Umbilical cord (tissue), 1 donor: ENCODE measurements at regions not wholly inside any gene's neighbourhood (a gene's known extent, or its start where the extent isn't known, plus 50 kb on each side); places are given as distances from the start of the nearest gene placed in this dataset.
A peak's percentile ranks its signal among the peaks of the same experiment; 100 is the strongest.
"Not testable (repeated sequence)": the region's sequence is repeated elsewhere in the genome, so short reads cannot be mapped to it uniquely, and the experiment has no call there.

Experiments used
- DNase-seq: peaks from one replicate; pipeline ENCODE4 v3.0.0-alpha.2; 2015; ENCODE audit warnings: low spot score

DNA sequence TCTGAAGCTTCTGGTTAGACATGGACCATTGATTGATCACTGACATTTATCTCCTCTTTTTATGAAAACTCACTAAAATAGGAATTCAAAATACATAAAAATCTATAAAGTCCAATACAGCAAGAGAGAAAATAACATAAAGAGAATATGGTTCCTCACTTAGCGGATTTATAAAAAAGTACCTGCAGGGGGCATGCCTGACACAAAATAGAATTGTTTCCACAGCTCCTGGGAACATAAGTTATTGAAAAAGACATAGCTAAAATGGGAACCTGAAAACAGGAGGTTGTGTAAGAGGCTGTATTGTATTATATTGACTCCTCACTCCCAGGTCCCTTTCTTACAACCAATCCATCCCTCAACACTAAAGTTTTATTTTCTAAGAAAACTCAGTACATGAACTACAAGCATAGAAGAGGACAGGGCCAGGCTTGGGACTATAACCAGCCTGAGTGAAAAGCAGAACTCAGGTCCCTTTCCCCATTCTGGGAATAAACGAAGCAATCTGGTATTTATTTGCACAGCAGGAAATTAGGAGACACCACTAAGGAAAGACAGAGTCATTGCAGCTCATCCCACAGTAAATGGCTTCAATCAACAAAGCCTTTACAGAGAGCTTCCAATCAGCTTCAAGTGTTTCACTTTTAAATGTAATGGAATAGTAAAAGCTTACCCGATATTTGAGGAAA lies 121.1 kb upstream of the NDST4 start:
- no peak for DNase-seq

- DNase-seq: no peak
Measured at GRCh38 chr4:115233600-115233999, 120.2 kb upstream of the NDST4 start.

- no peak for DNase-seq
Measured at GRCh38 chr4:115229873-115230272, 116.5 kb upstream of the NDST4 start.

GRCh38 chr4:115228851-115229250 lies 115.4 kb upstream of the NDST4 start:
- DNase-seq: no peak

DNA sequence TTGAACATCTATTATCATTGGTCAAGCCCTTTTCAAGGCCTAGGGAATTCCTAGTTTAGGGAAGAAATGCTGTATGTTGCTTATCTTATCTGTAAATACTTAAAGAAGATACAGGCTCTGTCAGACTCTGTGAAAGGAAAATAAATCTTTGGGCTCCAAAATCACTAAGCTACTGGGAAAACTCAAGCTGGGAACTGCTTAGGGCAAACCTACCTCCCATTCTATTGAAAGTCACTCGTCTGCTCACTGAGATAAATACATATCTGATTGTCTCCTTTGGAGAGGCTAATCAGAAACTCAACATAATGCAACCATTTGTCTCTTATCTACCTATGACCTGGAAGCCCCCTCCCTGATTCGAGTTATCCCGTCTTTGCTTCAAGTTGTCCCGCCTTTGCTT lies 108.6 kb upstream of the NDST4 start:
- DNase-seq: peak; percentile 0

DNA sequence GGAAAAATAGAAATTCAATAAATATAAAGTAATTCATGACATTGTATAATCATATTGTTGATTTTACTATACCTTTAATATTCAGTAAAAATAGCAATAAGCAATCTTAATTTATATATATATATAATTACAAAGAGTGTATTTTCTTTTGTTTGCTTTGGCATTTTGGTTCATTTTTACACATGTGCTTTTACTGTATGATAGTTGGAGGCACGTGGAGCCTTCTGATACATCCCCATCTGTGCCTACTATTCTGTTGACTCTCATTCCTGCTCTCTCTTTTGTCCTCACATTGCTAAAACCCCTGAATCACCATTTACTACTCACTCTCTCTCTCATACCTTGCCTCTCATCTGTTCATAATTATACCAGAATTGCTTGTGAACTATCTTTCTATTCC lies 106.4 kb upstream of the NDST4 start:
- no peak for DNase-seq

GRCh38 chr4:115219315-115219860 lies 106.0 kb upstream of the NDST4 start:
- DNase-seq: no peak

GRCh38 chr4:115215935-115216334 lies 102.5 kb upstream of the NDST4 start:
- no peak for DNase-seq

GRCh38 chr4:115213716-115214115 lies 100.3 kb upstream of the NDST4 start:
- DNase-seq: no peak

DNA sequence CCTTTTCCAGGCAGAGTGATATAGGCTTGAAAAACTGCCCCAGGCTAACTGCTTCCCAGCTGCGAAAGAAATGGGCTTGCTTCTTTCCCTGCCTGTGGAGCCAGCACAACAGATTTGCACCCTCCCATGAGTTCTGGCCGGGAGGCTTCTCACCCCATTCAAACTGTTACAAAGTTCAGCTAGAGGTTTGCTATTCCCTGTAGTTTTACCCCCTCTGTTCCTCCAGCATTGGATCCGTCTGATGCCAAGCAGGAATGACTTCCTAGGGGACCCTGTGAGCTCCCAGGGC lies 87.6 kb upstream of the NDST4 start:
- DNase-seq: no peak

DNA sequence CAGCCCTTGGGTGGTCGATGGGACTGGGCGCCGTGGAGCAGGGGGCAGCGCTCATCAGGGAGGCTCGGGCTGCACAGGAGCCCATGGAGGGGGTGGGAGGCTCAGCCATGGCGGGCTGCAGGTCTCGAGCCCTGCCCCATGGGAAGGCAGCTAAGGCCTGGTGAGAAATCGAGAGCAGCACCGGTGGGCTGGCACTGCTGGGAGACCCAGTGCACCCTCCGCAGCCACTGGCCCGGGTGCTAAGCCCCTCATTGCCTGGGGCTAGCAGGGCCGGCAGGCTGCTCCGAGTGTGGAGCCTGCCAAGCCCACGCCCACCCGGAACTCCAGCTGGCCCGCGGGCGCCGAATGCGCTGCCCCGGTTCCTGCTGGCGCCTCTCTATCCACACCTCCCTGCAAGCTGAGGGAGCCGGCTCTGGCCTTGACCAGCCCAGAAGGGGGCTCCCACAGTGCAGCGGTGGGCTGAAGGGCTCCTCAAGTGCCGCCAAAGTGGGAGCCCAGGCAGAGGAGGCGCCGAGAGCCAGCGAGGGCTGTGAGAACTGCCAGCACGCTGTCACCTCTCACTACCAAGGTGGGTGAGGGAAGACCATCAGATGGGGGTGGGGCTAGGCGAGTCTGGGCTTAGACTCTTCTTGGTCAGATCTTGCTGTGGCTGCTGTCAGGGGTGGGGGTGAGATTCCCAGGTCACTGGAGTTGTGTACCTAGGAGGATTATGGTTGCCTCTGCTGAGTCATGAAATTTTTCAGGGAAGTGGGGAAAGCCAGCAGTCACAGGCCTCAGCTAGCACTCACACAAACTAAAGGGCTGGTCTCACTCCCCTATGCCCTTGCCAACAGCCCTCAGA lies 87.0 kb upstream of the NDST4 start:
- not testable (repeated sequence) for DNase-seq

DNA sequence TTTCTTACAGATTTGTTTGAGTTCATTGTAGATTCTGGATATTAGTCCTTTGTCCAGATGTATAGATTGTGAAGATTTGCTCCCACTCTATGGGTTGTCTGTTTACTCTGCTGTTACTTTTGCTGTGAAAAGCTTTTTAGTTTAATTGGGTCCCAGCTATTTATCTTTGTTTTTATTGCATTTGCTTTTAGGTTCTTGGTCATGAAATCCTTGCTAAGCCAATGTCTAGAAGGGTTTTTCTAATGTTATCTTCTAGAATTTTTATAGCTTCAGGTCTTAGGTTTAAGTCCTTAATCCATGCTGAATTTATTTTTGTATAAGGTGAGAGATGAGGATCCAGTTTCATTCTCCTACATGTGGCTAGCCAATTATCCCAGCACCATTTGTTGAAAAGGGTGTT lies 81.2 kb upstream of the NDST4 start:
- not testable (repeated sequence) for DNase-seq

GRCh38 chr4:115190529-115190928 lies 77.1 kb upstream of the NDST4 start:
- no peak for DNase-seq

- no peak for DNase-seq
Measured at GRCh38 chr4:115187136-115187535, 73.7 kb upstream of the NDST4 start.

GRCh38 chr4:115179438-115180062 lies 66.1 kb upstream of the NDST4 start:
- not testable (repeated sequence) for DNase-seq

DNA sequence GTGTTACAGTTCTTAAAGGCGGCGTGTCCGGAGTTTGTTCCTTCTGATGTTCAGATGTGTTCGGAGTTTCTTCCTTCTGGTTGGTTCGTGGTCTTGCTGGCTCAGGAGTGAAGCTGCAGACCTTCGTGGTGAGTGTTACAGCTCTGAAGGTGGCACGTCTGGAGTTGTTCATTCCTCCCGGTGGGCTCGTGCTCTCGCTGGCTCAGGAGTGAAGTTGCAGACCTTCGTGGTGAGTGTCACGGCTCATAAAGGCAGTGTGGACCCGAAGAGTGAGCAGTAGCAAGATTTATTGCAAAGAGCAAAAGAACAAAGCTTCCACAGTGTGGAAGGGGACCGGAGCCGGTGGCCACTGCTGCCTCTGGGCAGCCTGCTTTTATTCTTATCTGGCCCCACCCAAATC lies 65.3 kb upstream of the NDST4 start:
- not testable (repeated sequence) for DNase-seq

GRCh38 chr4:115171220-115171619 lies 57.8 kb upstream of the NDST4 start:
- no peak for DNase-seq

DNA sequence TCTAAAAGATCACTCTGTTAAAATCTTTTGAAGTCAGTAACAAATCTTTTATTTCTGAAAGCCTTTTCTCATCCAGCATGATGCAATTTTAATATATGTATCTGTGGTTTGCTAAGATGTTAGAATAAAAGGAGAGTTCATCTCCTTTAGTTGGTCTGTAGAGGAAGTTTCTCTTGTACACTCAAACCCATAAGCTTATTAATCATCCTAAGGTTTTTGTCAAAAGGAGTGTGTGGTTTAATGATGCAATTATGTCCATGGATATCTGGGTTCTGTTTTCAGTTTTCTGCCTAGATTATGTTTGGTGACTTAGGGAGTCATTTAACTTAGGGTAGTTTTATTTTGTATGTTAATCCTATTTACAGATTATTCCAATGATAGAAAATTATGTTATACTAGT lies 52.1 kb upstream of the NDST4 start:
- DNase-seq: no peak
